CD4-positive, alpha-beta memory T cell (primary cell): ENCODE measurements at regions not wholly inside any gene's neighbourhood (a gene's known extent, or its start where the extent isn't known, plus 50 kb on each side); places are given as distances from the start of the nearest gene placed in this dataset.

Source experiments
- CTCF ChIA-PET: fragments of 350-600 bp; sonication (Branson Sonifier 250); formaldehyde crosslinking; loops from one replicate; lab custom pipeline; 2021; ENCODE audit warnings: inconsistent platforms; ENCODE audit not compliant: partially characterized antibody; lab: Charles Lee
- POLR2A ChIA-PET: fragments of 350-600 bp; sonication (Branson Sonifier 250); formaldehyde crosslinking; loops from one replicate; lab custom pipeline; 2021; ENCODE audit not compliant: partially characterized antibody; lab: Charles Lee
- DNase-seq, 5 donors: peaks; one replicate each; pipeline versions ENCODE4 v3.0.0 to v3.0.0-alpha.2; 2020 to 2022; ENCODE audit warnings: mixed read lengths in 1 of 5
- H3K27ac ChIP-seq: one replicate; pipeline ENCODE4 v1.7.0; 2013; ENCODE audit warnings: low read depth, low read length
- H3K27me3 ChIP-seq: 2 replicates; pipeline ENCODE4 v1.7.0; 2013; ENCODE audit warnings: mild to moderate bottlenecking, low read length, moderate library complexity; ENCODE audit not compliant: insufficient read depth
- H3K36me3 ChIP-seq: 2 replicates; pipeline ENCODE4 v1.7.0; 2013; ENCODE audit warnings: mild to moderate bottlenecking, low read length, moderate library complexity; ENCODE audit not compliant: insufficient read depth
- H3K4me1 ChIP-seq: 2 replicates; pipeline ENCODE4 v1.7.0; 2013; ENCODE audit warnings: mild to moderate bottlenecking, low read length, moderate library complexity; ENCODE audit not compliant: insufficient read depth
- H3K4me3 ChIP-seq, 2 donors: one replicate each; pipeline ENCODE4 v1.7.0; 2013; ENCODE audit warnings: low read length in 2 of 2, mild to moderate bottlenecking in 1 of 2
- H3K9me3 ChIP-seq, 2 donors: one replicate each; pipeline ENCODE4 v1.7.0; 2013; ENCODE audit warnings: low read length in 2 of 2, control low read depth in 1 of 2; ENCODE audit not compliant: control insufficient read depth in 1 of 2
- H3K27ac Mint-ChIP-seq, 7 donors: one replicate each; pipeline ENCODE4 v1.8.0; 2020 to 2021; ENCODE audit warnings: mixed read lengths in 7 of 7, mild to moderate bottlenecking in 6 of 7, inconsistent platforms in 3 of 7, moderate library complexity in 3 of 7
- H3K27me3 Mint-ChIP-seq, 2 donors: one replicate each; pipeline ENCODE4 v1.8.0; 2020 to 2021; ENCODE audit warnings: mixed read lengths in 2 of 2
- H3K36me3 Mint-ChIP-seq, 2 donors: one replicate each; pipeline ENCODE4 v1.8.0; 2020 to 2021; ENCODE audit warnings: mixed read lengths in 2 of 2, inconsistent platforms in 1 of 2, mild to moderate bottlenecking in 1 of 2
- H3K4me1 Mint-ChIP-seq, 4 donors: one replicate each; pipeline ENCODE4 v1.8.0; 2020 to 2021; ENCODE audit warnings: mixed read lengths in 4 of 4, mild to moderate bottlenecking in 1 of 4
- H3K4me3 Mint-ChIP-seq, 8 donors: one replicate each; pipeline ENCODE4 v1.8.0; 2020 to 2021; ENCODE audit warnings: mixed read lengths in 8 of 8, mild to moderate bottlenecking in 7 of 8, moderate library complexity in 6 of 8, inconsistent platforms in 3 of 8
- H3K9me3 Mint-ChIP-seq, 8 donors: one replicate each; pipeline ENCODE4 v1.8.0; 2020 to 2021; ENCODE audit warnings: mixed read lengths in 8 of 8, mild to moderate bottlenecking in 5 of 8, inconsistent platforms in 3 of 8, moderate library complexity in 1 of 8
- intact Hi-C: fragments of 100-400 bp; cut with micrococcal nuclease; formaldehyde crosslinking; loops from one replicate; pipeline ENCODE4 v1.15.1; 2023

DNA sequence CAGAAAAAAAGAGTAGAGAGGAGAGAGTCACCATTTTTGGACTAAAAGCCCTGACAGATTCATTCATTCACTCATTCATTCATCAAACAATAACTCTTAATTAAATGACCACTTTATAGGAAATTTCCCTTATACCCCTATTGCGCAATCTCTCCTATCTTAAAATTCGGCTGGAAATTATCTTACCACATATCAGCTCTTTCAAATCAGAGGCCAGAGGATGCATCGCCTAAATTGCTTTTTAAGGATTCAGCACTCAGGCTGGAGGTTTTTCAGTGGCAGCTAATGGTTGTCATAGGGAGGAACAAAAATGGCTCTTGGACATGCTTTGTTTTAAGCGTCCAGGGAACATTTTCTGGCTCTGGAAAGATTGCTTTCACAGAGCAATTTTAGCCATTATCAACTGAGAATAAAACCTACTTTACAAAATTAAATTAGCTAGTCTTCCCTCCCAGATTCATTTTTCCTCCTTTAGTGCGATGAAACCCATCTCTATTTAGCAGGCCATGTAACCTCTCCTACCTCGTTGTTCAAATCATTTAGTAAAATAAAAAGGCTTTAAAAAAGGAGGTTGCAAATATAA lies 115.2 kb downstream of the OLFM4 start:
- H3K27ac Mint-ChIP-seq, result no peak overlapping the region
- ChIA-PET CTCF (no interaction called here), POLR2A (no interaction called here)
- Histone ChIP-seq H3K36me3 (no peaks in the 10 kb centered on the region), H3K4me3 (no peak overlapping the region), H3K27ac (no peak overlapping the region), H3K9me3 (no peaks in the 10 kb centered on the region), H3K27me3 (no peaks in the 10 kb centered on the region), H3K4me1 (no peaks in the 10 kb centered on the region)
- intact Hi-C loops, result no loop called here
- H3K36me3 Mint-ChIP-seq, result no peaks in the 10 kb centered on the region
- H3K4me3 Mint-ChIP-seq, result no peak overlapping the region
- peaks cover 0 to 3% of the 10 kb centered on the region in 2 donors for H3K27me3 Mint-ChIP-seq
- H3K4me1 Mint-ChIP-seq, result no peaks in the 10 kb centered on the region
- no peaks in the 10 kb centered on the region for H3K9me3 Mint-ChIP-seq
- DNase-seq, result no peak

DNA sequence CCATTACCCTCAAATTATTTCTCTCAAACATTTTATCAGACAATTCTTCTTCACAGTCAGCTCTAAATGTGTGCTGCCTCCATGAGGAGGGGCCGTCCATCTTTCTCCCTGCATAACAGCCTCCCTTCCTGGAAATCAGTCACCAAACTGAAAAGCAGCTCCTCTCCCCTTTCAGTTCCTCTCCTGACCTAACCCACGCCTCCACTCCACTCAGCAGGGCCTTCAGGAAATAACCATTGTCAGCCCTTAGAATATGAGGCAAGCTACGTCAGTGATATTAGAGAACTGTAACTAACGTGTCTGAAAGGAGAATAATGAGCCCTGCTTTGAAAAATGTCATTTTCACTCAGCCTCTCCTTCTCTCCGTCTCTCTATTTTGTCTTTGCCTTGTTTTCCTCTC lies 116.2 kb downstream of the OLFM4 start:
- peaks cover 0 to 3% of the 10 kb centered on the region in 2 donors for H3K27me3 Mint-ChIP-seq
- CTCF ChIA-PET, result no interaction called here
- no peak overlapping the region for H3K4me3 Mint-ChIP-seq
- H3K9me3 Mint-ChIP-seq, result no peaks in the 10 kb centered on the region
- Histone ChIP-seq H3K36me3 (no peaks in the 10 kb centered on the region), H3K27ac (no peak overlapping the region), H3K27me3 (no peaks in the 10 kb centered on the region), H3K4me1 (no peaks in the 10 kb centered on the region), H3K9me3 (no peaks in the 10 kb centered on the region), H3K4me3 (no peak overlapping the region)
- H3K4me1 Mint-ChIP-seq, result no peaks in the 10 kb centered on the region
- no peak overlapping the region for H3K27ac Mint-ChIP-seq
- intact Hi-C loops, result no loop called here
- POLR2A ChIA-PET, result no interaction called here
- no peak for DNase-seq
- H3K36me3 Mint-ChIP-seq, result no peaks in the 10 kb centered on the region

DNA sequence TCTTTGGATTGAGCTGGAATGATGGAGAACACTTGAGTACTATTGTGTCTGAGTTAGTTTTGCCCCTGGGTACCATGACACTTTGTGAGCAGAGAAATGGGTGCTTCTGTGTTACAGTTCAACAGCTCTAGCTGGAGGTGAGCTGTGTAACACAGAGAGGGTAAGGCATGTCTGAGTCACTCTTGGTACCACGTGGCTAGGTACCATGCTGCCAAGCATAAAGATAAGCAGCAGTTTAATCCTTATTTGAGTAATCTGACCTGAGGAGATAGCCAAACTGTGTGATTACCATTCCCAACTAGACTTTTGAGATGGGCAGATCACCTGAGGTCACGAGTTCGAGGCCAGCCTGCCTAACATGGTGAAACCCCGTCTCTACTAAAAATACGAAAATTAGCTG lies 122.0 kb downstream of the OLFM4 start:
- DNase-seq, result no peak
- intact Hi-C loops, result no loop called here
- no peaks in the 10 kb centered on the region for H3K4me1 ChIP-seq
- Mint-ChIP-seq H3K9me3 (no peaks in the 10 kb centered on the region), H3K27ac (no peak overlapping the region), H3K4me1 (no peaks in the 10 kb centered on the region), H3K27me3 (peaks cover 4 to 6% of the 10 kb centered on the region in 2 donors), H3K36me3 (no peaks in the 10 kb centered on the region), H3K4me3 (no peak overlapping the region)
- no peaks in the 10 kb centered on the region for H3K9me3 ChIP-seq
- POLR2A ChIA-PET, result no interaction called here
- H3K27me3 ChIP-seq, result no peaks in the 10 kb centered on the region
- H3K36me3 ChIP-seq, result no peaks in the 10 kb centered on the region
- H3K27ac ChIP-seq, result no peak overlapping the region
- H3K4me3 ChIP-seq, result no peak overlapping the region
- CTCF ChIA-PET, result no interaction called here

DNA sequence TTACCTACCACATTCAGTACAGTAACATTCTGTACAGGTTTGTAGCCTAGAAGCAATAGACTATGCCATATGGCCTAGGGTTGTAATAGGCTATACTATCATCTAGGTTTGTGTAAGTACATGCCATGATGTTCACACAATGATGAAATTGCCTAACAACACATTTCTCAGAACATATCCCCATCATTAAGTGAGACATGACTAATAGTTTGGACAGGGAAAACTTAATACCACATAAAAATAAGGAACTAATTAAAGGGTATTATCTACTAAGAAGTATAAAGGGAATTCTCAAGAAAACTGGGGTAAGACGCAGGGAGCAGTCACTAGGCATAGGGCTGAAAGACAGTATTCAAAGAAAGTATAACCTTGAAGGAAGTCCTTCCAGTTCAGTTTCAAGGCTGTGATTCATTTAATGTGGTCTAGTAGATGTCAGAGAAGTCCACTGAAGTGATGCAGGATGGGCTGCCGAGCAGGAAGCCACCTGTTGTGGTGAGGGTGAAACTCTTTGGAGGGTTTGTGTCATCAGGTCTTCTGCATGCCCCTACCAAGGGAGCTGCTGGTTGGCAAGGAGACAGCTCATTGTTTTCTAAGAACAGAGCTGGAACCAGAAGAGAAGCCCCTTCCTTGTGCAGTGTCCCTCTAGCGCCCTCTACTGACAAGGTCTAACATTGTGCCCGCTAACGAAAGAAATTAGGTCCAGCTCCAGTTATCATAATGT lies 122.9 kb downstream of the OLFM4 start:
- peaks cover 2 to 6% of the 10 kb centered on the region in 2 donors for H3K27me3 Mint-ChIP-seq
- H3K4me3 Mint-ChIP-seq, result no peak overlapping the region
- Histone ChIP-seq H3K4me1 (no peaks in the 10 kb centered on the region), H3K9me3 (no peaks in the 10 kb centered on the region), H3K27ac (no peak overlapping the region), H3K27me3 (no peaks in the 10 kb centered on the region), H3K36me3 (no peaks in the 10 kb centered on the region), H3K4me3 (no peak overlapping the region)
- POLR2A ChIA-PET, result no interaction called here
- no peaks in the 10 kb centered on the region for H3K4me1 Mint-ChIP-seq
- no peaks in the 10 kb centered on the region for H3K36me3 Mint-ChIP-seq
- DNase-seq, result peak in 2 of 5 donors; percentile 5 to 30
- CTCF ChIA-PET, result interaction anchor here (1.5 kb wide), 1 partner anchor 14 kb away, joined by 3 read pairs; no protein-coding TSS in a partner anchor
- H3K9me3 Mint-ChIP-seq, result no peaks in the 10 kb centered on the region
- intact Hi-C loops, result no loop called here
- no peak overlapping the region for H3K27ac Mint-ChIP-seq

DNA sequence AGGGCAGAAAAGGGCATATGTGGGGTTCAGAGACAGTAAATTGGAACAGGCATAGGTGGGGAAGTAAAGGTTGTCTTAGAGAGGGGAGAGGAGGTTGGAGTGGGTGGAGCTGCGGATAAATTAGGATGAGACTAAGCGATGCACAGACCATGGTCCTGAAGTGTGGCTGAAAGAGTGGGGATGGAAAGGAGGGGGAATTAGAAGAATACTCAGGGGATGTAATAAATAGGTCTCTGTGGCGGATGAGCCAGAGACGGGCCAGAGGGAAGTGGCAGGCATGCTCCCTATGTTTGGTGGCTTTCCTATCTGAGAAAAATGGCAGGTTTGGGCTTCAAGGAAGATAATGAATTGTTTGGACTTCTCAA lies 123.4 kb downstream of the OLFM4 start:
- ChIA-PET CTCF (interaction anchor here (1.5 kb wide), 1 partner anchor 14 kb away, joined by 3 read pairs; no protein-coding TSS in a partner anchor), POLR2A (no interaction called here)
- Mint-ChIP-seq H3K4me3 (no peak overlapping the region), H3K36me3 (no peaks in the 10 kb centered on the region), H3K27ac (no peak overlapping the region), H3K27me3 (peaks cover 2 to 6% of the 10 kb centered on the region in 2 donors), H3K4me1 (no peaks in the 10 kb centered on the region), H3K9me3 (peaks cover 0 to 4% (median 0%) of the 10 kb centered on the region in 8 donors)
- Histone ChIP-seq H3K27ac (no peak overlapping the region), H3K27me3 (no peaks in the 10 kb centered on the region), H3K36me3 (no peaks in the 10 kb centered on the region), H3K4me1 (no peaks in the 10 kb centered on the region), H3K9me3 (no peaks in the 10 kb centered on the region), H3K4me3 (no peak overlapping the region)
- no peak for DNase-seq
- intact Hi-C loops, result no loop called here

DNA sequence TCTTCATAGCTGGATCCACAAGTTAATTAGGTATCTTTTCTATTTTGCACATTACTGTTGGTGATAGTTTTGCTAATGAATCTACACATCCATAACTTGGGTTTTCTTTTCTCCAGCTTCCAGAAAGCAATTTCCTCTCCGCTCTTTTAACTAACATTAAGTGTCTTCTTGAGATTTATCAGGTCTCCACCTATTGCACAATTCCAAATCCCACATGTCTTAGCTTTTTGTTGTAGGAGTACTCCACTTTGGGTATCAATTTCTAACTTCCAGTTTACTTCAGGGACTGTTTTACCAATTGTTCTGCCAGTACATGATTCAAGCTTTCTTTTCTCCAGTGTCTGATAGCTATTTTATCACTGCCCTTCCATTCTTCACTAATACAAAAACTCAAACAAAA lies 129.6 kb downstream of the OLFM4 start:
- H3K36me3 ChIP-seq, result no peaks in the 10 kb centered on the region
- Mint-ChIP-seq H3K4me3 (no peak overlapping the region), H3K9me3 (peaks cover 0 to 5% (median 0%) of the 10 kb centered on the region in 8 donors), H3K4me1 (no peaks in the 10 kb centered on the region), H3K27me3 (peaks cover 2% of the 10 kb centered on the region in 2 donors), H3K36me3 (no peaks in the 10 kb centered on the region), H3K27ac (no peak overlapping the region)
- H3K27me3 ChIP-seq, result no peaks in the 10 kb centered on the region
- no peak overlapping the region for H3K27ac ChIP-seq
- POLR2A ChIA-PET, result no interaction called here
- no peaks in the 10 kb centered on the region for H3K9me3 ChIP-seq
- intact Hi-C loops, result no loop called here
- no peaks in the 10 kb centered on the region for H3K4me1 ChIP-seq
- CTCF ChIA-PET, result no interaction called here
- DNase-seq, result no peak
- H3K4me3 ChIP-seq, result no peak overlapping the region

DNA sequence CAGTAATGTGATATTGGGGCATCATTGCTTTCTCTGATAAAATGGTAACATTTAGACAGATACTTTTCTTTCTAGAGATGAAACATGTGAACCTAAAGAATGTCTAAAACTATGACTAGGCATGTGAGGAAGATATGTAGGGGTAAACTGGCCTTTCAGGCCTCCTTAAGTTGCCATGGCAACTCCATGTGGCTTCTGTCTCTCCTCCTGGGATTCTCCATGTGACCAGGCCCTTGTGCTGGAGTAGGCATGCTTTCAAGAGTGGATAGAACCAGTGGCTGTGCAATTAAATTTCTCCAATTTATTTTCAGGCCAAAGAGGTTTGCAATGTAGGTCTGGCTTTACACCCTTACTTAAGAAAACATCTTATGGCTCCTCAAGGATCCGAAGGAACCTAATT lies 130.8 kb downstream of the OLFM4 start:
- peaks cover 0 to 7% (median 0%) of the 10 kb centered on the region in 8 donors for H3K9me3 Mint-ChIP-seq
- H3K9me3 ChIP-seq, result no peaks in the 10 kb centered on the region
- H3K27ac ChIP-seq, result no peak overlapping the region
- intact Hi-C loops, result no loop called here
- CTCF ChIA-PET, result no interaction called here
- POLR2A ChIA-PET, result no interaction called here
- no peak overlapping the region for H3K4me3 ChIP-seq
- no peaks in the 10 kb centered on the region for H3K36me3 Mint-ChIP-seq
- H3K27me3 Mint-ChIP-seq, result peaks cover 2% of the 10 kb centered on the region in 2 donors
- DNase-seq, result no peak
- no peaks in the 10 kb centered on the region for H3K27me3 ChIP-seq
- no peaks in the 10 kb centered on the region for H3K36me3 ChIP-seq
- no peaks in the 10 kb centered on the region for H3K4me1 Mint-ChIP-seq
- H3K4me3 Mint-ChIP-seq, result no peak overlapping the region
- no peaks in the 10 kb centered on the region for H3K4me1 ChIP-seq
- H3K27ac Mint-ChIP-seq, result no peak overlapping the region
